22Rv1 (cell line): ENCODE measurements at regions not wholly inside any gene's neighbourhood (a gene's known extent, or its start where the extent isn't known, plus 50 kb on each side); places are given as distances from the start of the nearest gene placed in this dataset.

Experiments used
- CTCF ChIP-seq: fragments of 450-650 bp; IDR thresholded peaks from 2 replicates; pipeline ENCODE4 v1.5.1; 2017; ENCODE audit warnings: mild to moderate bottlenecking
- ZFX ChIP-seq: fragments of 450-650 bp; IDR thresholded peaks from 2 replicates; pipeline ENCODE4 v1.6.1; 2017; ENCODE audit warnings: antibody characterized with exemption, borderline replicate concordance

GRCh38 chr11:11202885-11203284 is 150.2 kb downstream of the CSNK2A3 start:
- TF ChIP-seq CTCF (no peak), ZFX (no peak)
